Tibial nerve (tissue), 4 donors: ENCODE measurements at regions not wholly inside any gene's neighbourhood (a gene's known extent, or its start where the extent isn't known, plus 50 kb on each side); places are given as distances from the start of the nearest gene placed in this dataset.

Experiments used
- DNase-seq, 2 donors: peaks; one replicate each; pipeline ENCODE4 v3.0.0-alpha.2; 2019; ENCODE audit warnings: low spot score in 2 of 2
- H3K27ac ChIP-seq, 4 donors: fragments of 200-600 bp; sonication (generic) in 3 of 4; one replicate each; pipeline ENCODE4 v1.5.1; 2017 to 2019; ENCODE audit warnings: mild to moderate bottlenecking in 1 of 4
- H3K27me3 ChIP-seq, 2 donors: fragments of 200-600 bp; sonication (generic) in 1 of 2; one replicate each; pipeline versions ENCODE4 v1.5.1 to v1.6.0; 2017 to 2019
- H3K36me3 ChIP-seq, 3 donors: fragments of 200-600 bp; sonication (generic); one replicate each; pipeline ENCODE4 v1.5.1; 2018 to 2019
- H3K4me1 ChIP-seq, 4 donors: fragments of 200-600 bp; sonication (generic) in 3 of 4; one replicate each; pipeline ENCODE4 v1.5.1; 2017 to 2019
- H3K4me3 ChIP-seq, 4 donors: fragments of 200-600 bp; sonication (generic) in 3 of 4; one replicate each; pipeline ENCODE4 v1.5.1; 2017 to 2019; ENCODE audit warnings: mild to moderate bottlenecking in 1 of 4, moderate library complexity in 1 of 4
- H3K9me3 ChIP-seq, 4 donors: fragments of 200-600 bp; sonication (generic) in 3 of 4; one replicate each; pipeline ENCODE4 v1.5.1; 2017 to 2019
- EP300 ChIP-seq, 2 donors: sonication (generic); formaldehyde crosslinking; IDR thresholded peaks; one replicate each; pipeline ENCODE4 v1.6.1; 2017; ENCODE audit warnings: antibody characterized with exemption in 2 of 2, mild to moderate bottlenecking in 1 of 2
- POLR2A ChIP-seq, 2 donors: fragments of 450-650 bp; IDR thresholded peaks; one replicate each; pipeline ENCODE4 v1.6.1; 2017; ENCODE audit warnings: antibody characterized with exemption in 2 of 2, mild to moderate bottlenecking in 2 of 2, moderate library complexity in 2 of 2
- WGBS, 2 donors: methylation state at CpG; one replicate each; pipeline ENCODE4 v1.1.5; 2018; 5-methylcytosine and 5-hydroxymethylcytosine counted together
- TF ChIP-seq, protein P1 (sequence below), 5 experiments: fragments of 200-600 bp in 3 of 5; fragments of 450-650 bp in 2 of 5; sonication (generic) in 3 of 5; IDR thresholded peaks; one replicate each; pipeline ENCODE4 v1.5.1; 2016 to 2019; ENCODE audit warnings: antibody characterized with exemption in 5 of 5, mild to moderate bottlenecking in 3 of 5, moderate library complexity in 2 of 5

DNA sequence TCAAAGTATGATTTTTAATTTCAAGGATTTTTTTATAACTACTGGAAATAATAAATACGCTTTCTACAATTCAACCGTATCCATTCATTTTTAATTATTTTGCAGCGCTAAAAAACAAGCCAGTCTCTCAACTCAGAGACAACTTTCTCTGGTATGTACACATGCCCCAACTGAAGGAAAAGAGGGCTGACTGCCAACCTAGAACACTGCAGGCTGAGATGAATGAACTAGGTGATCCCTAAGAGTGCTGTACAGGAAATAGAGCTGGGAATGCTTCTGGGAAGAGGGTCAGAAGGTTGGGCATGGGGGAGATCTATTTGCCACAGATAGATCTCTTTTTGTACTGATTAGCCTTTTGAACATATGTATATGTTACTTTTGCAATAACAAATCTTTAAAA, 460.1 kb downstream of the NR4A2 start:
- WGBS, 2 donors, result 75 to 81% methylated on average over 3 of the region's 3 CpGs
- no peak for DNase-seq

DNA sequence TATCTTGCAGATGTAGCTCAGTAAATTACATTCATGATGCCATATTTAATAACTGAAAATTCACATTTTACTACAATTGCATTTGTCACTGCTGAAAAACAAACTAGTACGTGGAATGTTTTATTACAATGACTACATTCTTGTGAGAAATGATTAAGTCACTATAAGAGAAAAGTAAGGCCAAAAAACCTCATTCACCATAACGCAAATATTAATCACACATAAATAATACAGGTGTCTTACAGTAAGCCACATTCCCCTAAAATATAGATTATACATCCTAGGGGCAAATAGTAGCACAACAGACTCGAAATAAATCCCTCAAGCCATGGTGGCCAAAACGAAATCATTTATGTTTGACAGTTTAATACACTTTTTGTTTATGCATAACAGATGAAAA, 460.6 kb downstream of the NR4A2 start:
- Histone ChIP-seq H3K4me3 (no peak overlapping the region), H3K27me3 (no peaks in the 10 kb centered on the region), H3K4me1 (no peaks in the 10 kb centered on the region), H3K27ac (no peak overlapping the region), H3K9me3 (peaks cover 0 to 32% (median 2%) of the 10 kb centered on the region in 4 donors), H3K36me3 (no peaks in the 10 kb centered on the region)
- no peak for DNase-seq
- no peak for TF ChIP-seq EP300 (IDR thresholded peaks at IDR 0.05)
- TF ChIP-seq POLR2A (IDR thresholded peaks at IDR 0.05), result no peak
- TF ChIP-seq, protein P1, sequence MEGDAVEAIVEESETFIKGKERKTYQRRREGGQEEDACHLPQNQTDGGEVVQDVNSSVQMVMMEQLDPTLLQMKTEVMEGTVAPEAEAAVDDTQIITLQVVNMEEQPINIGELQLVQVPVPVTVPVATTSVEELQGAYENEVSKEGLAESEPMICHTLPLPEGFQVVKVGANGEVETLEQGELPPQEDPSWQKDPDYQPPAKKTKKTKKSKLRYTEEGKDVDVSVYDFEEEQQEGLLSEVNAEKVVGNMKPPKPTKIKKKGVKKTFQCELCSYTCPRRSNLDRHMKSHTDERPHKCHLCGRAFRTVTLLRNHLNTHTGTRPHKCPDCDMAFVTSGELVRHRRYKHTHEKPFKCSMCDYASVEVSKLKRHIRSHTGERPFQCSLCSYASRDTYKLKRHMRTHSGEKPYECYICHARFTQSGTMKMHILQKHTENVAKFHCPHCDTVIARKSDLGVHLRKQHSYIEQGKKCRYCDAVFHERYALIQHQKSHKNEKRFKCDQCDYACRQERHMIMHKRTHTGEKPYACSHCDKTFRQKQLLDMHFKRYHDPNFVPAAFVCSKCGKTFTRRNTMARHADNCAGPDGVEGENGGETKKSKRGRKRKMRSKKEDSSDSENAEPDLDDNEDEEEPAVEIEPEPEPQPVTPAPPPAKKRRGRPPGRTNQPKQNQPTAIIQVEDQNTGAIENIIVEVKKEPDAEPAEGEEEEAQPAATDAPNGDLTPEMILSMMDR (IDR thresholded peaks at IDR 0.05), result no peak
- 72 to 83% methylated on average over 4 of the region's 4 CpGs for WGBS, 2 donors

More for the DNA sequence above, 460.1 kb downstream of the NR4A2 start:
- Histone ChIP-seq H3K27me3 (no peaks in the 10 kb centered on the region), H3K4me1 (no peaks in the 10 kb centered on the region), H3K27ac (no peak overlapping the region), H3K4me3 (no peak overlapping the region), H3K36me3 (no peaks in the 10 kb centered on the region), H3K9me3 (peaks cover 0 to 34% (median 2%) of the 10 kb centered on the region in 4 donors)
- TF ChIP-seq EP300 (IDR thresholded peaks at IDR 0.05), result no peak
- TF ChIP-seq, protein P1 (IDR thresholded peaks at IDR 0.05), result no peak
- no peak for TF ChIP-seq POLR2A (IDR thresholded peaks at IDR 0.05)

DNA sequence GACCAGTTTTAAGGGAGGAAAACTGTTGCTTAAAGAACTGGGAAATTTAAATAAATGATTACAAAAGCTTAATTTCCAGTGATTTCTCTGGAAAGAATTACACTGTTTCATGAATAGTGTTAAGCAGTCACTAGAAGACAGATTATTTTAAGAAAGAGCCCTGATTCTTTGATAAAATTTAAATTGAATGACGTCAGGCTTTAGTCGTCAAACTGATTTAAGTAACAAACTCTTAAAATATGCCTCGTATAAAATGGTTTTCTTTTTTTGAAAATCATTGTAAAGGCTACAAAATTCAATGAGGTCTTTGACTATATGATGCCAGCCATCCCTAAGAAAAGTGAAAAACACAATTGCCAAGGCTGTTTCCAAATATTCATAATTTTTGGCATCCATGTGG, 465.0 kb downstream of the NR4A2 start:
- WGBS, 2 donors, result 56 to 67% methylated on average over 3 of the region's 3 CpGs

DNA sequence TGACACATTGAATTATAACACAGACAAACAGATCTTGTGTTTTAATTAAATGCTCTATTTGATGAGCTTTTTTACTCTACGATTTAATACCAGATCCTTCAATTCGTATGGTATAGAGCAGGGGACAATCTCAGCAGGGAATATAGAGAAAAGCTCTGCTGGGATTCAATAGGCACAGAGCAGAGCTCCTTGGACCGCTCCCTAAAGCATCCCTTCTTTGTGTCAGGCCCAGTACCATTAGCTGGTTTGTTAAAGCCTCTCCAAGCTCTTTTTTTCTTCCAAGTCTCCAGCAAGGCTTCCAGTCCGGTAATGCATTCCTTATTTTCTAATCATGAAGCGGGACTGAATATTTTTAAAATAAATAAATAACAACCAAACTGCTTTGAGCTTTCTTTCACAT, 466.0 kb downstream of the NR4A2 start:
- TF ChIP-seq, protein P1 (IDR thresholded peaks at IDR 0.05), result no peak
- TF ChIP-seq POLR2A (IDR thresholded peaks at IDR 0.05) (no peak), EP300 (IDR thresholded peaks at IDR 0.05) (no peak)
- H3K4me1 ChIP-seq, result no peaks in the 10 kb centered on the region
- no peaks in the 10 kb centered on the region for H3K27me3 ChIP-seq
- H3K36me3 ChIP-seq, result no peaks in the 10 kb centered on the region
- H3K9me3 ChIP-seq, result no peaks in the 10 kb centered on the region
- H3K27ac ChIP-seq, result no peak overlapping the region
- DNase-seq, result no peak
- H3K4me3 ChIP-seq, result no peak overlapping the region
- WGBS, 2 donors, result 81% methylated on average over 5 of the region's 5 CpGs

More for the DNA sequence above, 465.0 kb downstream of the NR4A2 start:
- no peak overlapping the region for H3K27ac ChIP-seq
- H3K36me3 ChIP-seq, result no peaks in the 10 kb centered on the region
- DNase-seq, result no peak
- TF ChIP-seq, protein P1 (IDR thresholded peaks at IDR 0.05), result no peak
- H3K4me1 ChIP-seq, result no peaks in the 10 kb centered on the region
- H3K9me3 ChIP-seq, result no peaks in the 10 kb centered on the region
- H3K4me3 ChIP-seq, result no peak overlapping the region
- no peaks in the 10 kb centered on the region for H3K27me3 ChIP-seq

DNA sequence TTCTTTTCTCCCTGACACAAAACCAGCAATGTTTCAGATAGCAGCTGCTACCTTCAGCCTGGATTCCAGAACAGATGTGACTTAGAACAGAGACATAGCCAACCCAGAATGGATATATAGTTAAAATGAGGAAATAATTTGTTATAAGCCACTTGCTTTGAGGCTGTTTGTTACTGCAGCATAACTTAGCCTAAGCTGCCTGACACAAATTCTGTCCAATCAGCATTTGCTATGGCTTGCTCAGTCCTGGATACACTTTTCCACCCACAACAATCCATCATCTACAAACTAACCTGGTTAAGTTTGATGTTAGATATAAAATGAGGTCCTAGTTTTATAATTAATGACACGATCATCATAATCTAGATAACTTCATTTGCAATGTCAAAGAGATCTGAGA, 480.4 kb downstream of the NR4A2 start:
- WGBS, 2 donors, result 85 to 93% methylated on average over 1 of the region's 1 CpG
- no peak overlapping the region for H3K27ac ChIP-seq

DNA sequence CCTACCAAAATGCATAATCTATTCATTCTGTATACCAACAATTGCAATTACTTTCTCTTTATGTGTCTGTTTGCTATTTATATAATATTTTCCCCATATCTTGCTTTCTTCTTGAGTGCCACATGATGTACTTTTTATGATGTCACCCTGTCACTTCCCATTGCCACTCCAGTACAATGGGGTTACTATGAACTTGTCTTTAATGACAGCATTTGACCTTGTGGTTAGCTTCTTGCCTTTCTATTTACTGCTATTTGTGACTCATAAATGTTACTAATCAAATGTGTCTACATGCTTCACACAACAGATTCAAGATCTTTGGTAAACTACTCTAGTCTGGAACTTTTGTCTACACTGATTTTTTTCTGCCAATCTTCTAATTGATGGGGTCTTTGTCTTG, 486.3 kb downstream of the NR4A2 start:
- no peaks in the 10 kb centered on the region for H3K9me3 ChIP-seq
- DNase-seq, result no peak
- no peaks in the 10 kb centered on the region for H3K27me3 ChIP-seq
- no peak overlapping the region for H3K4me3 ChIP-seq
- no peak for TF ChIP-seq POLR2A (IDR thresholded peaks at IDR 0.05)
- TF ChIP-seq EP300 (IDR thresholded peaks at IDR 0.05), result no peak
- TF ChIP-seq, protein P1 (IDR thresholded peaks at IDR 0.05), result no peak
- no peaks in the 10 kb centered on the region for H3K36me3 ChIP-seq
- no peak overlapping the region for H3K27ac ChIP-seq
- H3K4me1 ChIP-seq, result peaks cover 0 to 5% (median 0%) of the 10 kb centered on the region in 4 donors

More for the DNA sequence above, 480.4 kb downstream of the NR4A2 start:
- DNase-seq, result no peak
- Histone ChIP-seq H3K9me3 (peaks cover 0 to 6% (median 0%) of the 10 kb centered on the region in 4 donors), H3K4me3 (no peak overlapping the region), H3K27me3 (no peaks in the 10 kb centered on the region), H3K4me1 (no peaks in the 10 kb centered on the region), H3K36me3 (no peaks in the 10 kb centered on the region)
- no peak for TF ChIP-seq POLR2A (IDR thresholded peaks at IDR 0.05)
